Activated T-helper 2 cell treated with anti-CD3 and anti-CD28 coated beads, Interferon-gamma antibody, Interleukin-2, Interleukin-4, amounts not matched to agents 10 μg/mL and 5 μg/mL and 100 μg/mL, durations not matched to agents 14 hours and 24 hours and 36 hours (primary cell): ENCODE measurements at regions not wholly inside any gene's neighbourhood (a gene's known extent, or its start where the extent isn't known, plus 50 kb on each side); places are given as distances from the start of the nearest gene placed in this dataset.

Experiments
- DNase-seq: peaks from one replicate; pipeline ENCODE4 v3.0.0; 2021; ENCODE audit warnings: low spot score
- H3K27ac Mint-ChIP-seq: one replicate; pipeline ENCODE4 v1.8.0; 2021; ENCODE audit warnings: mixed read lengths
- H3K27me3 Mint-ChIP-seq: one replicate; pipeline ENCODE4 v1.8.0; 2021; ENCODE audit warnings: low read depth, mixed read lengths
- H3K36me3 Mint-ChIP-seq: one replicate; pipeline ENCODE4 v1.8.0; 2021; ENCODE audit warnings: low read depth, mixed read lengths
- H3K4me1 Mint-ChIP-seq: one replicate; pipeline ENCODE4 v1.8.0; 2021; ENCODE audit warnings: low read depth, mixed read lengths
- H3K4me3 Mint-ChIP-seq: one replicate; pipeline ENCODE4 v1.8.0; 2021; ENCODE audit warnings: low read depth, mild to moderate bottlenecking, moderate library complexity, mixed read lengths
- H3K9me3 Mint-ChIP-seq: one replicate; pipeline ENCODE4 v1.8.0; 2021; ENCODE audit warnings: mixed read lengths
- intact Hi-C: fragments of 100-400 bp; cut with micrococcal nuclease; formaldehyde crosslinking; loops from one replicate; pipeline ENCODE4 v1.15.1; 2023

DNA sequence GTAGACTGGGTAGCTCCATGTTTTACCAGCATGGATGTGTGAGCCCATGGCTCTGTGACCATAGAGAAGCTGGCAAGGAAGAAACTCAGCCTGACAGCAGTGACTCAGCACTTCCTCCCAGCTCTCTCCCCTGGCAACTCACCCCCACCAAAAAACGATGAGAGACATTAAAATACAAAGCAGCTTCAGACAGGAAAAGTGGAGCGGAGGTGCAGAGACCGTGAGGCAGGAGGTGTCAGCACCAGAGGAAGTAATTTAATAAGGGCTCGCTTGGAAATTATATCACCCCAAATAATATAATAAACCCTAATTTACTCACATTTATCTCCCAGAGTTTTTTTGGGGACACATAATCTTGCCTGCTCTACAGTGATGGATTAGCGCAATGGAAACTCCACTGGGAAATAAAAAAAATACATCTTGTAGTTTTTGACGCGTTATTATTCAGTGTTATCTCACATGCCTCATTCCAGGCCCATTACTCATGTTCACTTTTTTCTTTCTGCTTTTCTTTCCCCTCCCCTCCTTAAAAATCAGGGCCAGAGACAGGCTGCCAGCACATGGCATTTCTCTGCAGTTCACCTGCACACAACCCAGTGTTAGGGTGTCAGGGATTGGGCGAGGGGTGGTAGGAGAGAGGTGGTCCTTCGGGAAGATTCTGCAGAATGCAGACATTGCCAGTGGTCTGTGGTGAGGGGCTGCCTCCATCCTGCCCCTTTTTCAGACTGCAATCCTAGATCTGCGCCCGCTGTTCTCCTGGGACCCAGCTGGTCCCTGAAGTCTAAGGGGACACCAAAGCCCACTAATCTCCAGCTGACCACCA is 170.8 kb downstream of the BUD13 start:
- no peaks in the 10 kb centered on the region for H3K27me3 Mint-ChIP-seq
- H3K36me3 Mint-ChIP-seq: no peaks in the 10 kb centered on the region
- no peaks in the 10 kb centered on the region for H3K4me1 Mint-ChIP-seq
- no peaks in the 10 kb centered on the region for H3K9me3 Mint-ChIP-seq
- H3K4me3 Mint-ChIP-seq: no peak overlapping the region
- no peak overlapping the region for H3K27ac Mint-ChIP-seq
- DNase-seq: no peak
- intact Hi-C loops: no loop called here

DNA sequence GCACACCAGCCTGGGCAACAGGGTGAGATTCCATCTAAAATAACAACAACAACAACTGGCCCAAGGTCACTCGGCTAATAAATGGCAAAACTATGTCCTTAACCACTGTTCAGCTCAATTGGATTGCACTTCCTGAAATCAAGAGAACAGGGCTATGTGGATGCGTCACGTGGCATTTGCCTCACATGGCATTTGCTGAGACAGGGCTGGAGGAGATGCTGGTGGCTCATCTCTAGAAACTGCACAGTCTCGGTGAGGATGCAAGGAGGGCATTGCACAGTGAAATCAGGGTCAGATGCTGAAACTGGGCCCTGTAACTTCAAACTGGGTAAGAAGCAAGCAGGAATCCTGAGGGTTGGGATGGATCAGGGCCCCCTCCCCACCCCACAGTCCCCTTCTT is 171.9 kb downstream of the BUD13 start:
- no peak overlapping the region for H3K4me3 Mint-ChIP-seq

DNA sequence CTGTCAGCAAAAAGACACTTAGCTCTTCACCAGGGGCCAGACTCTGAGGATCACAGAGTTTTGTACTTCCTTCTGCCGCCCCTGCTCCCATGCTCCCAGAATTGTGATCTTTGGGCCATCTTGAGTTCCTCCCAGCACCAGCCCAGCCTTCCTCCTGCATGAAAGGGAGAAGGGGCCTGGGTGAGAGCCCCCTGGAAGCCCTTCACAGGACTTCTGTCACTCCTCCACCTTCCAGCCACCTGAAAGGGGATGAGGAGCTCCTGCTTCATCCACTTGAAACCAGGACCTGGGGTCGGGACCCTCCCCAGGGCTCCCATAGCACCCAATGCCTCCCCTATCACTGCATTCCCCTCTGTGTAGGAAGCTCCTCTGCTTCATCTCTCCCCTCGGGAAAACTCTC is 174.2 kb downstream of the BUD13 start:
- intact Hi-C loops: no loop called here
- no peaks in the 10 kb centered on the region for H3K4me1 Mint-ChIP-seq
- H3K27ac Mint-ChIP-seq: no peak overlapping the region
- no peaks in the 10 kb centered on the region for H3K36me3 Mint-ChIP-seq
- H3K9me3 Mint-ChIP-seq: no peaks in the 10 kb centered on the region
- no peaks in the 10 kb centered on the region for H3K27me3 Mint-ChIP-seq
- no peak overlapping the region for H3K4me3 Mint-ChIP-seq
- DNase-seq: no peak

More for the DNA sequence above, 171.9 kb downstream of the BUD13 start:
- Mint-ChIP-seq H3K27ac (no peak overlapping the region), H3K9me3 (no peaks in the 10 kb centered on the region), H3K36me3 (no peaks in the 10 kb centered on the region), H3K4me1 (no peaks in the 10 kb centered on the region), H3K27me3 (no peaks in the 10 kb centered on the region)
- DNase-seq: no peak
- intact Hi-C loops: no loop called here

GRCh38 chr11:116598036-116598435 is 174.8 kb downstream of the BUD13 start:
- no peaks in the 10 kb centered on the region for H3K4me1 Mint-ChIP-seq

GRCh38 chr11:116596346-116597260 is 176.2 kb downstream of the BUD13 start:
- H3K9me3 Mint-ChIP-seq: no peaks in the 10 kb centered on the region
- no peak overlapping the region for H3K27ac Mint-ChIP-seq
- no peak for DNase-seq
- H3K36me3 Mint-ChIP-seq: no peaks in the 10 kb centered on the region
- H3K27me3 Mint-ChIP-seq: no peaks in the 10 kb centered on the region
- intact Hi-C loops: no loop called here
- no peaks in the 10 kb centered on the region for H3K4me1 Mint-ChIP-seq
- no peak overlapping the region for H3K4me3 Mint-ChIP-seq

More at GRCh38 chr11:116598036-116598435, 174.8 kb downstream of the BUD13 start:
- H3K4me3 Mint-ChIP-seq: no peak overlapping the region
- no peaks in the 10 kb centered on the region for H3K36me3 Mint-ChIP-seq
- H3K9me3 Mint-ChIP-seq: no peaks in the 10 kb centered on the region
- no peak overlapping the region for H3K27ac Mint-ChIP-seq
- H3K27me3 Mint-ChIP-seq: no peaks in the 10 kb centered on the region
- no peak for DNase-seq
- intact Hi-C loops: no loop called here

GRCh38 chr11:116595305-116595880 is 177.4 kb downstream of the BUD13 start:
- H3K27me3 Mint-ChIP-seq: no peaks in the 10 kb centered on the region
- no peaks in the 10 kb centered on the region for H3K36me3 Mint-ChIP-seq
- intact Hi-C loops: no loop called here

DNA sequence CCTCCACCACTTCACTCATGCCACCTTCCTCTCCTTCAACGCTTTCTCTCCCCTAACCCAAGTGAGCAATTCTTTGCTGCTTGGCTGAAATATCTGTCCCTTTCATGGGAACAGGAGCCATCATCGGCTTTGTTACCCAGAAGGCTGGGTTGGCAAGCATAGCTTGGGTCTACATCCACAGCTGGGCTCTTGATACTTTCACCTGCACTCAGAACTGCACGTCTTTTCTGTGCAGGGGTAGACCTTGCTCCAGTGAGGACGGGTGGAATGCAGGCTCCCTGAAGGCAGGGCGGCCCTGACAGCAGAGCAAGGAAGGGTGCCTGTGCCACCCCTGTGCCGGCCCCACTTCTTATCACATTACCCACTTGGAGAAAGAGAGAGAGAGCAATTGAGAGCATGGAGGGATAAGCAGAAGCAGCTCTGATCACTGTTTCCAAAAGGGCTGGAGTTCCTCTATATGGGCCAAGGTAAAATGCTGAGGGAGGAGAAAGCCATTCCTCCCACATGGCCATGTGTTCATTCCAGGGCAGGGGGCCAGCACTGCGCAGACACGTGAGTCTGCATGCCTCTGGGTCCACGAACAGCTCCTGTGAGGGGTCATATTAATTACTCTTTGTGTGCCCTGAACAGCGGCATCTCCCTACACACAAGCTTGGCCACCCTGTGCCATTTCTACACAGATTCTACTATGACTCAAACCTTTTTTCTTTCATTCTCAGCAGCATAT is 181.8 kb downstream of the BUD13 start:
- no peak for DNase-seq
- Mint-ChIP-seq H3K27me3 (peaks cover under 1% of the 10 kb centered on the region), H3K4me3 (no peak overlapping the region), H3K4me1 (no peaks in the 10 kb centered on the region), H3K36me3 (no peaks in the 10 kb centered on the region), H3K27ac (no peak overlapping the region), H3K9me3 (no peaks in the 10 kb centered on the region)
- intact Hi-C loops: no loop called here

More at GRCh38 chr11:116595305-116595880, 177.4 kb downstream of the BUD13 start:
- no peak overlapping the region for H3K4me3 Mint-ChIP-seq
- DNase-seq: no peak
- H3K4me1 Mint-ChIP-seq: no peaks in the 10 kb centered on the region
- no peak overlapping the region for H3K27ac Mint-ChIP-seq
- H3K9me3 Mint-ChIP-seq: no peaks in the 10 kb centered on the region

GRCh38 chr11:116589402-116589801 is 183.4 kb downstream of the BUD13 start:
- no peaks in the 10 kb centered on the region for H3K4me1 Mint-ChIP-seq
- H3K27me3 Mint-ChIP-seq: peaks cover 10% of the 10 kb centered on the region
- DNase-seq: no peak
- no peaks in the 10 kb centered on the region for H3K36me3 Mint-ChIP-seq
- no peak overlapping the region for H3K4me3 Mint-ChIP-seq
- intact Hi-C loops: no loop called here
- no peak overlapping the region for H3K27ac Mint-ChIP-seq
- no peaks in the 10 kb centered on the region for H3K9me3 Mint-ChIP-seq

DNA sequence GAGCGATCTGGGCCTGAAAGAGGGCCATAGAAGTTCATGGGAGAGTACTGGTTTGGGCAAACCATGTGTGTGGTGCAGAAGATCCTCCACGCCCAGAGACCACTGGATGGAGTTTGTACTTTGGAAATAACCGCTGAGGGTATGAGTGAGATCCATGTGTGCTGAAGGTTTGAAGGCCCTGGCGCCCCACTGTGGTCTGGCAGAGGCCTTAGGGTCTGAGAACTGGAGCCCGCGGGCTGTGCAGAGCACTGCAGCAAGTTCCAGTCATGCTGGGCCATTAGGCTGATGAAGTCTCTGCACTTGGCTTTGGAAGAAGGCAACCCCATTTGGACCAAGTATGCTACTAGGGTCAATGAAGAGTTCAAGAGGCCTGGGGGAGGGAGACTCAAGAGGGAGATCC is 186.4 kb downstream of the BUD13 start:
- DNase-seq: no peak
- intact Hi-C loops: no loop called here
- Mint-ChIP-seq H3K36me3 (no peaks in the 10 kb centered on the region), H3K27me3 (peaks cover 29% of the 10 kb centered on the region), H3K27ac (no peak overlapping the region), H3K9me3 (no peaks in the 10 kb centered on the region), H3K4me3 (no peak overlapping the region), H3K4me1 (no peaks in the 10 kb centered on the region)

DNA sequence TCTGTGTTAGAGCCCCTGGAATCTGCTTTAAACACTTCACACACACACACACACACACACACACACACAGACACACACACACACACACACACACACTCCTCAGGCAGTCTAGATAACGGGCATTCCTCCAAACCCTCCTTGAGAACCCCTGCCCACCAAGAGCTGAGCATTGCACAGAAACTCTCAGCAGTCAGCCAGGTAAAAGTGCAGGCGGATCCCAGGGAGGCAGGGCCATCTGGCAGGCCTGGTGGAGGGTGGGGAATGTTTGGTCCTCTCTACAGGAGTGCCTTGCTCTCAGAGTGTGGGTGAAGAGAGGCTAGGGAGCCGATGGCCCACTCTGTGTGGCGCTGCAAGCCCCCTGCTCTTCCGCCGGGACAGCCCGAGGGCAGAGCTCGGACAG is 190.2 kb downstream of the BUD13 start:
- DNase-seq: no peak
- Mint-ChIP-seq H3K27ac (no peak overlapping the region), H3K4me1 (no peaks in the 10 kb centered on the region), H3K9me3 (no peaks in the 10 kb centered on the region), H3K4me3 (no peak overlapping the region), H3K36me3 (no peaks in the 10 kb centered on the region), H3K27me3 (peaks cover 57% of the 10 kb centered on the region)
- intact Hi-C loops: no loop called here

DNA sequence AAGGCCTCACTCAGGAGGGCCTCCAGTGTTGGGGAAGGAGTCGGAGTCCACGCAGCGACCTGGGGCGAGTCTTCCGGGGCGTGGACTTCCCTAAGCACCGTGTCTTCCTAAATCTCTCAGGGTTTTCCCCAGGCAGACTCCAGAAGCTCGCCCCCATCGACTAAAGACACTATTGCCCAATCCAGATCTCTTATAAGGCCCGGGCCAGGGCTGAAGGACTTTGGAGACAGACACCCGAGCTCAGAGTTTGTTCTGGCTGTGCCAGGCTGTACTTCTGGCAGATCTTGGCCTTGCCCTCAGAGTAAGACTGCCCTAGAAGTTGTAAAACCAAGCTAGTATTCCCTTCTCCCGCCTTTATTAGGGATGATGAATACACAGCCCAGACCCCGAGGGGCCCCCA is 191.4 kb downstream of the BUD13 start:
- no peak for DNase-seq
- Mint-ChIP-seq H3K27me3 (peaks cover 64% of the 10 kb centered on the region), H3K4me3 (no peak overlapping the region), H3K36me3 (no peaks in the 10 kb centered on the region), H3K9me3 (no peaks in the 10 kb centered on the region), H3K27ac (no peak overlapping the region), H3K4me1 (no peaks in the 10 kb centered on the region)
- intact Hi-C loops: no loop called here

- no peak overlapping the region for H3K4me3 Mint-ChIP-seq
- no peak for DNase-seq
Measured at GRCh38 chr11:116580799-116581198, 192.0 kb downstream of the BUD13 start.

More at GRCh38 chr11:116580799-116581198, 192.0 kb downstream of the BUD13 start:
- no peak overlapping the region for H3K27ac Mint-ChIP-seq
- H3K27me3 Mint-ChIP-seq: peaks cover 61% of the 10 kb centered on the region
- H3K36me3 Mint-ChIP-seq: no peaks in the 10 kb centered on the region
- intact Hi-C loops: no loop called here
- no peaks in the 10 kb centered on the region for H3K4me1 Mint-ChIP-seq
- H3K9me3 Mint-ChIP-seq: no peaks in the 10 kb centered on the region
